DOHH2 (cell line): ENCODE measurements at regions not wholly inside any gene's neighbourhood (a gene's known extent, or its start where the extent isn't known, plus 50 kb on each side); places are given as distances from the start of the nearest gene placed in this dataset.

ENCODE experiments used
- CTCF ChIP-seq: fragments of 200-600 bp; sonication (generic); IDR thresholded peaks from one replicate; pipeline ENCODE4 v1.5.1; 2014; ENCODE audit warnings: antibody characterized with exemption, mild to moderate bottlenecking, low read depth, low read length; ENCODE audit not compliant: poor library complexity, severe bottlenecking
- EZH2phosphoT487 ChIP-seq: fragments of 200-600 bp; sonication (generic); IDR thresholded peaks from 2 replicates; pipeline ENCODE4 v1.6.1; 2017; ENCODE audit warnings: borderline replicate concordance, mild to moderate bottlenecking, antibody characterized with exemption, low read length, moderate library complexity, mixed read lengths

GRCh38 chr5:52150501-52150900 is 637.2 kb upstream of the ITGA1 start:
- TF ChIP-seq CTCF, result no peak
- TF ChIP-seq EZH2phosphoT487, result no peak
